NCI-H345 treated with DMSO at 0.1 percent for 48 hours (cell line): ENCODE measurements at regions not wholly inside any gene's neighbourhood (a gene's known extent, or its start where the extent isn't known, plus 50 kb on each side); places are given as distances from the start of the nearest gene placed in this dataset.
A peak's percentile ranks its signal among the peaks of the same experiment; 100 is the strongest.

Experiments used
- DNase-seq: peaks from one replicate; lab custom pipeline; 2025; ENCODE audit not compliant: unreplicated experiment; lab: John Stamatoyannopoulos, UW

DNA sequence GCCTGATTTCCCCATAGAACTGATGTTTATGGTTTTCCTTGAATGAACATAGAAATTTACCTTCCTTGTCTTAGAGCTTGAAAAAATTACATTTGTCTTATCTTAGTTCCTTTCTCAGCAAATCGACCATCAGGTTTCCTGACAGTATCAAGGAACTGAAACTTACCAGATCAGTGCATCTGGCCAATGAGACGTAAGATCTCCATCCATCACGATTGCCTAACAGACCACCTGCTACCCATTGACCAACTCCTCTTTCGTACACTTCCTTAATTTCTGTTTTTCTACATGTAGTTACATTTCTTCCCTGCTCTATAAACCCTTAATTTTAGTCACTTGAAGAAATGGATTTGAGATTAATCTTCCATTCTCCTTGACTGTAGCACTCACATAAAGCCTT lies 57.4 kb upstream of the TMPRSS15 start:
- no peak for DNase-seq

DNA sequence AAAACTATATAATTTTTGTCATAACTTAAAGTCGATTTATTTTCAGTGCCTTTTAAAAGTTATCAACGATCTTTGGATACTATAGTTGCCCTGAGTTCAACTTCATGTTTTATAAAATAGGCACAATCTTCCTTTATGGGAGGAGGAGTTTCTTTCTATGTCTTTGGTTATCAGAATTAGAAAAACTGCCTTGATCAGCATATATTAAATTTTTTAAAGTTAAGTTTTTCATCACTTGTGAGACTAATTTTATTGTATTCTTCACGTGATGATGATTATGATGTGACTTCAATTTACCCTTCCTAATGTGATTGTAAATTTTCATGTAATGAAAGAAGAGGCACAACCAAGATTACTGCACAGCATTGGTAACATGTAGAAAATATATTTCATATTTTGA lies 58.2 kb upstream of the TMPRSS15 start:
- DNase-seq: no peak

DNA sequence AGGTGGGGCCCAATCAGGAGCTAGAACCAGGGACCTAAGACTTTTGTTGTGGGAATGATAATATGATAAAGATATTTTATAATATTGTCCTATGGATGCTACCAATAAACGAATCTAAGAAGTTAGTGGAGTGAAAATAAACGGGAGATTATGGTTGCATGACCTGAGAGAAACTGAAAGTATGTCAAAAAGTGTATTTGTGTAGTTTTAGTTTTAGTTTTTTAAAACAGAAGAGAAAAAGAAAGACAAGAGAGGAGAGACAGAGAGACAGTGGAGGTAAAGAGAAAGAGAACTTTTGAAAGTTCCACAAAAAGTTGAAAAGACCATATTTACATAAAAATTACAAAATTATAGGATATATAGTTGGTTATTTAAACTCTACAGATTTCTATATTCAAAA lies 64.1 kb upstream of the TMPRSS15 start:
- DNase-seq: no peak

DNA sequence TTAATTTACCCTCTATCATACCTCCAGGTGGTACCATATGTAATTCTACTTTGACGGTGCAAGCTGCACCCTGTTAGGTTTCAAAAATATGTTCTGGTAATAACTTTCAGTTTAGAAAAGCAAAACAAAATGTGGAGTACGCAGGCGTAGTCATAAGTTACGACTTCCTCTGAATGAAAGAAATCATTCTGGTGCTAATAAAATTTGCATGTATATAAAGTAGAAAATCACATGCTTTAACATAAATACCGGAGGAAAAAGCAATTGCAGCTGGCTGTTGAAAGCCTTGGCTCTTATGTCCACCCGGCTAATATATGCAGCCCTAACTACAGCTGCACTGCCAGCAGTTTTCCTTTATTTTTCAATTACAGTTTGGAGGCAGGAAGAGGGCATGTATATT lies 65.2 kb upstream of the TMPRSS15 start:
- DNase-seq: no peak

DNA sequence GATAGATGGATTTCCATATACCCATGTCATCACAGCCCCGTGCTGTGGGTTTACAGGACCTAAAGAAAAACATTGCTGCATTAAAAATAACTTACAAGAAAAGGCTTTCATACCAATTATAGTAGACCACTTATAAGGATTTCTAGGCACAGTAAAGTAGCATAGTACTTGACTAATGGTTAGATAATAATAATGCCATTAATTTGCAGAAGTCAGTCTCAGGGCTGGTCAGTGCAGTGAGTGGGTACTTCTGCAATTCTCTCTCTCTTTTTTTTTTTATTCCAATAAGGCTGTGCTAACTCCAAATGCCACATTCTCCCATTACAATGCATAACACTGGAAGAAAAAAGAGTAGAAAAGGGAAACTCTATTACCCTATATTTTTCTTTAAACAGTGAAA lies 73.1 kb upstream of the TMPRSS15 start:
- DNase-seq: no peak

DNA sequence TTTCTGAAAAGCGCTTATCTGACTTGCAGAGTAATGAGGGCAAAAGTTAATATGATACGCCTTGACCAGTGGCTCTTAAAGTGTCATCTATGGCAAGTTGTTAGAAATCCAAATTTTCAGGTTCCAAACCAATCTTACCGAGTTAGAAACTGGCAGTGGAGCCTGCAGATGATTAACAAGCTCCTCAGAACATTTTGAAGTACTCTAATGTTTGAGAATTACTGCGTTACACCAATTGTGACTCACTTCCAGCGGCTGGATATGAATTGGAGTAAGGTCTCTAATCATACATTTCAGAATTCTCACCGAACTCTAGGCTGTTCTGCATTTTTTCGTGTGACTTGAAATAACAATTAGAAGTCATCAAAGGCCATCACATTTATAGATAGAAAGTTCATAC lies 73.5 kb upstream of the TMPRSS15 start:
- no peak for DNase-seq

DNA sequence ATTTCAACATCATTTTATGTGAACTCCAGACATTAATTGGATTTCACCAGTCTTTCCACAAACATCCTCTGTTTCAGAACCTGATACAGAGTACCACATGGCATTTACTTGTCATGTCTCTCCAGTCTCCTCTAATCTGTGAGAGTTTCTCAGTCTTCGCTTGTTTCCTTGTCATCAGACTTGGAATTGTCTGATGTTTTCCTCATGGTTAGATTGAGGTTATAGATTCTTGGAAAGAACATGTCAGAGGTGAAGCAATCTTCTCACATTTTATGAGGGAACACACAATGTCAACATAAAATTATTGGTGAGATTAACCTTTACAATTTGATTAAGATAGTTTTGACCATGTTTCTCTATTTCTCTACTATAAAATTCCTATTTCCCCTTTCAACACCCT lies 74.9 kb upstream of the TMPRSS15 start:
- DNase-seq: no peak

DNA sequence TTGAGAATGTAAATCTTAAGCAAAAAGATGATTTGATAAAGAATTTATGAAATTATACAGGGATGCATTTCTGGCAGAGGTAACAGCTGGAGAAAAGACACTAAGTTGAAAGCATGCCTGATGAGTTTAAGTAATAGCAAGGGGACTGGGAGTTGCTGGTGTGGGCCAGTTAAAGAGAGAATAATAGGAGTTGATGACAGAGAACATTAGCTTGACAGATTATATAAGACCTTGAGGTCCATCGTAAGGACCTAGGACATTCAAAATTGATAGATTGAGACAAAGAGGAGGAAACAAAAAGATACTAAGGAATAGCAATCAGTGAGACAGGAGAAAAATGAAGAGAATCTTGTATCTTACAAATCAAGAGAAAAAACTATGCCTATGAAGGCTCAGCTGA lies 84.7 kb upstream of the TMPRSS15 start:
- no peak for DNase-seq

DNA sequence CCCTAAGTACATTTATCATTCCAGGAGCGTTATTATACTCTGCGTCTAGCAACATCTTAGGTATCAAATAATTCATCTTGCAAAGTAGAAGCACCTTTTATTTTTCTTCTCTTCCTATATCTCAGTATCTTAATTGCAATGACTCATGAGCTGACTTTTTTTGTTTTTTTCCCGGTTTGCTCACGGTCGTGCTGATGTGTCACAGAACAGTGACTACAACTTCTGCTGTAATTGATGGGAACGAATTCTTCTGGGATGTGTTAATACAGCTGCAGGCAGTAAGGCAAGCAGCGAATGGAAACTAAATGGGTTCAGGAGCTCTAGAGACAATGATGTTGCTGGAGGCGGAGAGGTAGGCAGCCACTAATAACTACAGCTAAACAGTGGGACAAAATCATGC lies 89.8 kb upstream of the TMPRSS15 start:
- no peak for DNase-seq

DNA sequence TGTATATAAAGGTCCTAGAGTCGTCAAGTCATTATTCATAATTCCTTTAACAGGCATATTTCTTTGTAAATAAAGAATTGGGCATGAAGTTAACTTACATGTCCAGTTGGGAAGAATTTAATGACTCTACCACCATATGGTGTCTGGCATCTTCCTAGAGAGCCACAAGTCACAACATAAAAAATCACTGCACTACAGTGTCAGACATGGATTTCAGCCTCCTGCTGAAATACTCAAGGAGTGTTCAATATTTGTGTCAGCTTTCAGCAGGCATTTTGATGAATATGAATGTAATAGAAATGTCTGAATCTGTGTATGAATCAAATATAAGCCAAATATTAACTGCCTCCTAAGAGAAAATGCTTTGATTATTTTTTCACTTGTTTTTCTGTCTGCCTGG lies 91.9 kb upstream of the TMPRSS15 start:
- DNase-seq: no peak

DNA sequence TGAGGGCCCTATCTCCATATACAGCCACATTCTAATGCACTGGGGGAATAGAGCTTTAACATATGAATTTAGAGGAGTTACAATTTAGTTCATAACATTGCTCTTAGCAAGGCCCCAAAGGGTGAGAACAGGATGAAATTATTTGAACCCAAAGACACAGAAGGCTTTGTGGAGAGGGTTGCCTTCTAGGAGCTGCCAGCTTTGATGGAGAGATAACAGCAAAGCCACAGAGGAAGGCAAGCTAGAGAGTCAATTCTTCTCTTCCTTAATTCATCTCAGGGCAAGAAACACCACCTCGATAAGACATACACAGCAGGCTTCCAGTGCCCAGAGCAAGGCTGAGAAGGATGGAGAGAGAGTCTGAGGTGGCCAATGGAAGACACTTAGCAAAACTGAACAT lies 94.8 kb upstream of the TMPRSS15 start:
- no peak for DNase-seq

DNA sequence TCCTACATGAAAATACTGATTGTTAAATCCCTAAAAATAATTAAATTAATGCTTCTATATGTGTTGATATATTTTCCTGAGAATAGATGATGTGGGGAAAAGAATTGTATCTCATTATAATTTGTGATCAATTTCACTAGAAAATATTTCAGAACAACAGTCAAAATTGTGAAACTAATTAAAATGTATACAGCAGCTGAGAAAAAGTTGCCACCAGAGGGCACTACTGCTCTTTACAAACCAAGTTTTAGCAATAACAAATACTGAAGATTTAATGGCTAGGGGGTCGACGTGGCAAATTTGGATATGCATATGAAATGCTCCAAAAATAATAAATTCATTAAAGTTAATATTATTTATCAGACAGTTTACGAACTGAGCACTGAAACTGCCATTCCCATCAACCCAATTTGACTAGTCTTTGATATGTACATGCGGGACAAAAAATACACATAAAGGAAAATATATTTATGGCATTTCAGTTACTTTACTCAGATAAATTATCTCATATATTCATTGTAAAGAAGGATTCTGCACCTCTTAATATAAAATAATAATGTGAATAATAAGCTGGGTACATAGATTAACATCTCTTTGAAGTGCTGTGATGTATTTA lies 96.3 kb upstream of the TMPRSS15 start:
- DNase-seq: peak; percentile 46

DNA sequence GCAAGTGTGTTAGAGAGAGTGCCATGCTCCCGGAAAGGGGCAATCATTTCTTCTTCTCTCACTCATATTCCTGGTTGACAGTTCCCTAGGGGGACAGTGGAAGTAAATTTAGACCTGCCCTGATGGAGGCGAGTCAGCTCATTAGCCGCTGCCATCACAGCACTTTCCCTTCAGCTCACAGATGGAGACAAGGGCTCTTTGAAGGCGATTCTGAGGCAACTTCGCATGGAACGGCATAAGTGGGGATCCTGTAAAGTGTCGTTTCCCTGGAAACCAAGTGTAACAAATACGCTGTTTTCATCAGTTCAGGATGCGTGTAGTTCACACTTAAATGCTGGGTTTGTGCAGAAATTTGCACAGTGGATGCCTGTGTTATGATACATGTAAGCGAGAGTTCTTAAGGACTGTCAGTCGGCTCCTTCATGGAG lies 114.5 kb upstream of the TMPRSS15 start:
- DNase-seq: no peak

DNA sequence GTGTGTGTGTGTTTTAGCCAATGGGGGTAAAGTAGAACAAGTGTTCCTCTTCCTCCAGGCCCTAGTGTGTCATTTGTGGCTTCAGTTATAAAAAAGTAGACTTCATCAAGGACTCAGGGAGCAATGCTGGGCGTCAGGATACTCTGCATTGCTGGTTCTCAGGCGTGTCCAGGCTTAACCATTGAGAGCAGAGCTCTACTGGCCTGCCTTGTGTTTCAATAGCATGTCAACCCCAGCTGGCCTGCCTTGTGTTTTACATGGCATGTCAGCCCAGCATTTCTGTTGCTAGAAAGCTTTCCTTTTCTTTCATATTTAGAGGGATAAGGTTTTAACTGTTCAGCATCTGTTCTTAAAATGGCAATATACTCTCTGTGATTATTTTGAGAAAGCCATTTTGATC lies 117.6 kb upstream of the TMPRSS15 start:
- no peak for DNase-seq

DNA sequence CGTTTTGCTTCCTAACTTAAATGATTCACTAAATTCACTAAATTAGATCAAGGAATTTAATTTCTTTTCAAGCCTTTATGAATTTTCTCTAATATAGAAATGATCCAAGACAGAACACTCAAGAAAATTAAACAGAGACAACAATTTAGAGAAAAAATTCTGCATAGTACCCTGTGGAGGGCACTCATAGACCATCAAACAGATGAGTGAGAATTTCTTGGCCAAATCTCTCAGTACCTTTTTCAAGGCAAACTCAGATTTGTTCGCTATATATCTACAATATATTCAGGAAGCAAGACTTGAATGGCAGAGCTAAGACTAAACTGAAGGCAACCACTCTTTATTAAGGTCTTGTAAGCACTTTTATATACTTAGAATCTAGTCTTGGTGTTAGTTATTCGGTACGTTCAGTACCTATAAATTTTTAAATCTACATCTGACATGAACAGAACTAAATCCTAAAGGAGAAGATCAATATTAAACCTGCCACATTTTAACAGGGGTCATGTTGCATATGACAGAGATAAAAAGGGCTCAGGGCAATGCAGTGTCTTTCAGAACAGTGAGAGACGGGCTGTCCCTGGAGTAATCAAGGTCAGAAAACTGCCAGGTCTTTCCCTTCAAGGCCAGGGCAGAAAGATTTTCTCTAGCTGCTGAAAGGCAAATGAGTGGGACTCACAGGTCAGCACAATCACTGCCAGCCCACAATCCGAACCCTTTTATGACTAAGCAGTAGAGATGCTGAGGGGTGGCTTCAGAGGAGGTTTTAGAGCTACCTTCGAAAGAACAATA lies 118.8 kb upstream of the TMPRSS15 start:
- DNase-seq: peak; percentile 17

DNA sequence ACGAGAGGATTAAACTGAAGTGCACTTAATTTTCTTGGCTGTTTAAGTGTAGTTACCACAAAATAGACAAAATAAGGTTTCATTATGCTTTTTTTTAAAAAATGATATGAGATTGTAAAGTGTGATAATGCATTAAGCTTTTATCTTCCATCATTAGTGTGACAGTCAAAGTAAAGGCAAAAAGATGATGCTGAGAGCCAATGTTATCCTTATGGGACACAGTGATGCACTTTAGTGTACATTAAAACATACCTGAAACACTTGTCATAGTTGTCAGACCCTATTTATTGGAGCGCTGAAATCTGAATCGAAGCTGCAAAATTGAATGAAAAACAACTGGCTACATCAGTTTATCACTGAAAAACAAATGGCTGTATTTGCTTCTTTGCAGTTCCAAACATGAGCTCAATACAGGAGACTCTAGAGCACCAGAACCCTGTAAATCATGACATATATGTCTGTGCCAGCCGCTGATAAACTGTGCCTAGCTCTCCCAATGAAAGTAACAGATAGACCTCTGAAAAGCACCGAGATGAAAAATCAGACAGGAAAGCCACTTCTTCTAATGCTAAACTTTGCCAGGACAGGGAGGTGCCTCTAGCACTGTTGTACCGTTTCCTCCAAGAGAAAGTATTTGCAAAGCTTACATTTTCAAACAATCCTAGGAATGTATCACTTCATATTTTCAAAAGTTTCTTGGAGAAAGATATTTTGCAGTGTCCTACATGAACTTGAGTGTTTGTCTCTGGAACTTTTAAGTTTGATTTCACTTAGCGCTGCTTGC lies 120.7 kb upstream of the TMPRSS15 start:
- DNase-seq: no peak

DNA sequence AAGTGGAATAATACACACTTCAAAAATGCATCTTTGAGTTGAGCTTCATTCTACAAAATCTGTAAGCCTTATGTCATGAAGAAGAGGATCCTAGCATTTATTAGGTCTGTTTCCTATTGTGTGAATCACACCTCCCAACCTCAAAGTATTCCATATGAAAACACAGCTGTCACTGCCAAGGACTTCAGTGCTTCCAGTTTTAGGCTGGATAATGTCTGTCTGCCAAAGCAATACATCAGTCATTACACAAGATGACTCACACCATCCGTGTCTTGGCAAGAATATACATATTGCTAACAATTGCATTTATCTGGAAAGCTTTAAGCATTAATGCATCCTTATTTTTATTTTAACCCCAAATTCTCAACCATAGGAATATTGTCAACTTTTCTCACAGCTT lies 125.7 kb upstream of the TMPRSS15 start:
- peak; percentile 16 for DNase-seq

DNA sequence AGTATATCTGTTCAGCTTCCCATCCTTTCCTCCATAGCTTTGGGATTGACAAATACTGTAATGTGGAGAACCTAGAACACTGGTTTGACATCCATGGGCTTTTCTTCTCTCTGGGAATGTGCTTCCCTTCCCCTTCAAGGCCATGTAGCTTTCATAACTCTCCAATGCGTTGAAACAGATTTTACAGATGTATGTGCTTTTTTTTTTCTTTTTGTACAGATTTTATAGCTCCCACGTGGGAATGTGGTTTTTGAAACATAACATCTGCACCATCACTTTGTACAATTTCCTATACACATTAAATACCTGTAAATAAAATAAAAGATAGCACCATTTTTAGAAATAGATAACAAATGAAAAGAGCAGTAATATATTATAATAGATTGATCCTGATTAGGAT lies 138.5 kb upstream of the TMPRSS15 start:
- no peak for DNase-seq

DNA sequence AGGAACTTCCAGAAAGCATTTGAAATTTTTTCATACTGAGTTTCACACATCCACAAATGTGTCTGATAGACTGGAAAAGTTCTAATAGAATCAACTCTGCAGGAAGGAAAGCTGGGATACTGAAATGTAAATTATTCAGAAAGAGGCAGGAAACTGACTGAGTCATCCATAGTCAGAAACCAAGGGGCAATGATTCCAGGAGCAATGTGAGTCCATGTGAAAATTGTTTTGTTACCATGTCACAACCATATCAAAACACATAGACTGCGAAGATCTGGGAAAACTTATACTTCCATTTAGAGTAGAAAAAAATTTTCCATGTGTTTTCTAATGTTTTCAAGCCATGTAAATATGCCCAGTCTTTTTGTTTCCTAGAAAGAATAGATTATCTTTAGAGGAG lies 142.3 kb upstream of the TMPRSS15 start:
- DNase-seq: no peak

DNA sequence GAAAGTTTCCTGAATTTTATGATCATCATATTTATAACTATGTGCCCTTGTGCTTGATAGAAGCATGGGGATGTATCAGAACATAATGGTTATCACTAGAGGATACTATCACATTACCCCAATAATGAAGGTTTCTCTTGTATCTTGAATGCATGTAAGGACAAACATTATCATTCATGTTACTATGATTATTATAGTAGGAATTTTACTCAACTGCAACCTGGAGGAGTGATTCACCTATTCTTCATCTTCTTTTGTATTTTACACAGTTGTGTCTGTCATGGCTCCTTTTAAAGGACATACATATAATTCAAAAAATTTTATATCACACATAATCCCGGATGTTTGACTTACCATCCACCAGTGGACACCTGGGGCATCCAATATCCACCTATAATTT lies 143.8 kb upstream of the TMPRSS15 start:
- no peak for DNase-seq

DNA sequence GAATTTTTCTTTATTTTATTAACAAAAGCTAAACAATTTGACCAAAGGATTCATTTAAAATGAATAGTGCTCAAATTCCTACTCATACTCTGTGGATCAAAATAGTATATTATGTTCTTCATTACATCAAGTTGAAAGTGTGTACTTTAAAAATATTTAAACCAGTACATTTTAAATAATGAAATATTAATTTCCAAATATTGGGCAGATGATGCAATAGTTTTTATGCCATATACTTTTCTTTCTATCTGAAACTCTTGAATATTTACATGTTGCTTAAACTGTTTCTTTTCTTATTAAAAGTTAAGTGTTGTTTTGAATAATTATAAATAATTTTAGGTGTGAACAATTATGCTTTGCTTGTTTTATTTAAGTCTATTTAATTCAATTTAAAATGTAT lies 144.7 kb upstream of the TMPRSS15 start:
- no peak for DNase-seq

DNA sequence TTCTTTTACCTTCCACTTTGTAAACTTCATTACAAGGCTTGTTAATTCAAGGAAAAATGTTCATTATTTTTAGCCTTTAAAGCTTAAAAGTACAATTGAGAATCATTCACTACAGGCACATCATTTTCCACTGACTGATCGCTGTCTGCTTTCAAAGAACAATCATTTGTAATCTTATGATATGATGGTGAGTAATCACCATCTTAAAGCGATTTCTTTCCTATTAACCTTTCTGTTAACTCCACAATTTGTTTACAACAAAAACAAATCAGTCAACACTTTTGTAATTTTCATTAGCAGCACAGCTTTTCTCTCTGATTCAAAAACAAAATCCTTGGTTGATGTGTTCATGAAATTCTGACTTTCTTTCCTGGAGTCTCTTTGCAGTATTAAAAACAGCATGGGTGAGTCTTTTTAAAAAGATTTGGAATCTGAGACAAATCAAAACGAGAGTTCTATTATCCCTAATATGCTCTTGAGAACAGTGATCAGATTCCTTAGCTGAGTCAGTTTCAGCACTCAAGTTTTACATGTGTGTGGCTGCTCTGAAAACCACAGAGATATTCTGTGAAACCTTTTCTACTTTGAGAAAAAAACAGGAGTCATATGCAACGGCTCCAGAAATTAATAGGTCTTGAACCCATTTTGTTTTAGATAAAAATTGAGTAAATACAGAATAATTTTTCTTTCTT lies 145.8 kb upstream of the TMPRSS15 start:
- DNase-seq: no peak
